Keratinocyte (primary cell): ENCODE measurements at regions not wholly inside any gene's neighbourhood (a gene's known extent, or its start where the extent isn't known, plus 50 kb on each side); places are given as distances from the start of the nearest gene placed in this dataset.

Source experiments
- DNase-seq: peaks from one replicate; pipeline ENCODE4 v3.0.0-alpha.2; 2011; ENCODE audit warnings: low read depth, missing footprints, low spot score
- FAIRE-seq: peaks from 2 replicates; lab custom pipeline; 2011; peaks lifted over from hg19 to GRCh38; lab: Jason Lieb, UNC
- H2AFZ ChIP-seq: 2 replicates; pipeline ENCODE4 v1.6.0; 2012; ENCODE audit warnings: low read length, control low read depth, inconsistent platforms; ENCODE audit not compliant: control insufficient read depth
- H3K27ac ChIP-seq: 2 replicates; pipeline ENCODE4 v1.5.1; 2011; ENCODE audit warnings: low read length; ENCODE audit not compliant: control insufficient read depth, insufficient read depth
- H3K27me3 ChIP-seq: 3 replicates; pipeline ENCODE4 v1.6.0; 2011; ENCODE audit warnings: low read length; ENCODE audit not compliant: control insufficient read depth, insufficient read depth; ENCODE audit errors: extremely low read depth
- H3K36me3 ChIP-seq, 2 experiments: 2 replicates in 1 of 2; 3 replicates in 1 of 2; pipeline ENCODE4 v1.5.1; 2011; ENCODE audit warnings: low read length in 2 of 2, mild to moderate bottlenecking in 1 of 2; ENCODE audit not compliant: control insufficient read depth in 2 of 2, insufficient read depth in 2 of 2; ENCODE audit errors: extremely low read depth in 1 of 2
- H3K4me1 ChIP-seq: 3 replicates; pipeline ENCODE4 v1.5.1; 2011; ENCODE audit warnings: low read length; ENCODE audit not compliant: control insufficient read depth, insufficient read depth; ENCODE audit errors: extremely low read depth
- H3K4me2 ChIP-seq: 3 replicates; pipeline ENCODE4 v1.6.0; 2011; ENCODE audit warnings: low read depth, low read length; ENCODE audit not compliant: control insufficient read depth, insufficient read depth; ENCODE audit errors: extremely low read depth
- H3K4me3 ChIP-seq, 3 experiments: fragments of 200-600 bp in 1 of 3; sonication (generic) in 1 of 3; 2 replicates in 2 of 3; 3 replicates in 1 of 3; pipeline ENCODE4 v1.5.1; 2011 to 2016; ENCODE audit warnings: low read length in 3 of 3, mild to moderate bottlenecking in 3 of 3, control low read depth in 2 of 3, inconsistent platforms in 1 of 3, low read depth in 1 of 3, mixed read lengths in 1 of 3, mixed run types in 1 of 3, moderate library complexity in 1 of 3; ENCODE audit not compliant: control insufficient read depth in 2 of 3, insufficient read depth in 2 of 3; ENCODE audit errors: extremely low read depth in 1 of 3
- H3K79me2 ChIP-seq: 2 replicates; pipeline ENCODE4 v1.6.0; 2012; ENCODE audit warnings: low read length; ENCODE audit not compliant: control insufficient read depth, insufficient read depth
- H3K9ac ChIP-seq: 3 replicates; pipeline ENCODE4 v1.6.0; 2011; ENCODE audit warnings: low read length; ENCODE audit not compliant: control insufficient read depth, insufficient read depth; ENCODE audit errors: extremely low read depth
- H3K9me1 ChIP-seq: 3 replicates; pipeline ENCODE4 v1.6.0; 2011; ENCODE audit warnings: low read length; ENCODE audit not compliant: control insufficient read depth, insufficient read depth; ENCODE audit errors: extremely low read depth
- H3K9me3 ChIP-seq: 2 replicates; pipeline ENCODE4 v1.5.1; 2012; ENCODE audit warnings: low read depth, low read length; ENCODE audit not compliant: control insufficient read depth
- H4K20me1 ChIP-seq: 3 replicates; pipeline ENCODE4 v1.6.0; 2011; ENCODE audit warnings: low read length; ENCODE audit not compliant: control insufficient read depth, insufficient read depth; ENCODE audit errors: extremely low read depth
- EZH2 ChIP-seq: IDR thresholded peaks from one replicate; pipeline ENCODE4 v1.6.1; 2012; ENCODE audit warnings: inconsistent platforms, mild to moderate bottlenecking, low read length, moderate library complexity
- dilution Hi-C: fragments of 300-500 bp; cut with MboI; formaldehyde crosslinking; loops from one replicate; pipeline ENCODE4 v1.7.0; 2020; ENCODE audit warnings: low sequenced_read_pairs; ENCODE audit not compliant: extremely low pct_ligation_motif_present
- TF ChIP-seq, protein P1 (sequence below), 3 experiments: IDR thresholded peaks in 1 of 3; conservative IDR thresholded peaks in 1 of 3; optimal IDR thresholded peaks in 1 of 3; 2 replicates in 2 of 3; 3 replicates in 1 of 3; pipeline versions ENCODE3 to v1.5.1; 2011; ENCODE audit warnings: low read length in 3 of 3, mild to moderate bottlenecking in 3 of 3, moderate library complexity in 2 of 3, control low read depth in 1 of 3, inconsistent platforms in 1 of 3; ENCODE audit not compliant: insufficient read depth in 2 of 3; ENCODE audit errors: extremely low read depth in 1 of 3

DNA sequence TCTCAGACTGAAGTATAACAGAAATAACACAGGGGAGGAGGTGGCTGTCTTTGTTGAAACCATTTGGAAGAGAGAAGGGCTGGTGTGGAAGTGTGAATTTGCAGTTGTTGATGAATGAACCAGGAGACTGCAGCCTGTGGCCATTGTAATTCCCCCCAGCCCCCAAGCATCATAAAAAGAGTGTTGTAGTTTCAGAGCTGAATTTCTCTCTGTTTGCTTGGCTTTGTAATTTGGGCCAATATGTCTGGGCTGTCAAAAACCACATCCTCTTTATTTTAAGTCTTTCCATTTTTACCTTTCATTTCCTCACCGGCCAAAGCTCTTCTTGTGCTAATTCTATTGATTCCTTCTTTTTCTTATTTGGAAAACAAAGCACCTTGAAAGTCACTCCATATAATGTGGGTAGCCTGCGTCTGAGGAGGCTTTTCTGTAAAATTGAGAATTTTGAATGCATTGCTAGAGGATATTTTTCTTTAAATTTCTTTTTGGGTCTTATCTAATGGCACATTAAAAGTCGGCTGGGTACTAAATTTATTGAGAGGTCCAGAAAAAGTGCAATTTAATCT lies 383.3 kb downstream of the OSTF1 start:
- no peak overlapping the region for H2AFZ ChIP-seq
- DNase-seq: no peak
- H3K9me3 ChIP-seq: no peaks in the 10 kb centered on the region
- H3K4me1 ChIP-seq: no peaks in the 10 kb centered on the region
- H3K9ac ChIP-seq: no peak overlapping the region
- no peak overlapping the region for H3K27ac ChIP-seq
- H3K4me3 ChIP-seq: no peak overlapping the region
- FAIRE-seq: no peak
- H3K79me2 ChIP-seq: no peaks in the 10 kb centered on the region
- H3K27me3 ChIP-seq: no peaks in the 10 kb centered on the region
- no peak overlapping the region for H3K4me2 ChIP-seq
- dilution Hi-C loops: no loop called here
- H4K20me1 ChIP-seq: no peaks in the 10 kb centered on the region
- no peaks in the 10 kb centered on the region for H3K36me3 ChIP-seq
- no peaks in the 10 kb centered on the region for H3K9me1 ChIP-seq
- TF ChIP-seq, protein P1, sequence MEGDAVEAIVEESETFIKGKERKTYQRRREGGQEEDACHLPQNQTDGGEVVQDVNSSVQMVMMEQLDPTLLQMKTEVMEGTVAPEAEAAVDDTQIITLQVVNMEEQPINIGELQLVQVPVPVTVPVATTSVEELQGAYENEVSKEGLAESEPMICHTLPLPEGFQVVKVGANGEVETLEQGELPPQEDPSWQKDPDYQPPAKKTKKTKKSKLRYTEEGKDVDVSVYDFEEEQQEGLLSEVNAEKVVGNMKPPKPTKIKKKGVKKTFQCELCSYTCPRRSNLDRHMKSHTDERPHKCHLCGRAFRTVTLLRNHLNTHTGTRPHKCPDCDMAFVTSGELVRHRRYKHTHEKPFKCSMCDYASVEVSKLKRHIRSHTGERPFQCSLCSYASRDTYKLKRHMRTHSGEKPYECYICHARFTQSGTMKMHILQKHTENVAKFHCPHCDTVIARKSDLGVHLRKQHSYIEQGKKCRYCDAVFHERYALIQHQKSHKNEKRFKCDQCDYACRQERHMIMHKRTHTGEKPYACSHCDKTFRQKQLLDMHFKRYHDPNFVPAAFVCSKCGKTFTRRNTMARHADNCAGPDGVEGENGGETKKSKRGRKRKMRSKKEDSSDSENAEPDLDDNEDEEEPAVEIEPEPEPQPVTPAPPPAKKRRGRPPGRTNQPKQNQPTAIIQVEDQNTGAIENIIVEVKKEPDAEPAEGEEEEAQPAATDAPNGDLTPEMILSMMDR (optimal IDR thresholded peaks at IDR 0.05 in 1 of 3, IDR thresholded peaks at IDR 0.05 in 1 of 3, conservative IDR thresholded peaks at IDR 0.05 in 1 of 3; ENCODE audit: extremely low read depth in 1 of 3, insufficient read depth in 2 of 3, low read length in 3 of 3): no peak
- TF ChIP-seq EZH2: no peak

DNA sequence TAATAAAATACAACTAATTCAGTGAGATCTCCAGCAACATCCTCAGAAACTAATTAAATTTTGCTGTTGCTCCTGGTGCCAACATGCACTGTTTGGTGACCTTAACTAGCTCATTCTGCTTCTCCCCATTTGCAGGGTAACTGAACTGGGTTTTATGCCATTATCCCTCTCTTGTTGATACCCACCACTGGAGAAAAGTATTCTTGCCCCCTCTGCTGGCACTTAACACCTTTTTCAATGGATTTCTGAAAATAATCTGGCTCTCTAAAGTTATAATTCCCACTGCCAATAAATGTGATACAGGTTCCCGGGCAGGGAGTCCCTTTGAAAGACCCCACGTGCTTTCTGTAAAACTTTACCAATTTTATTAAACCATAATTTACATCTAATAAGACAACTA lies 394.3 kb downstream of the OSTF1 start:
- TF ChIP-seq, protein P1 (optimal IDR thresholded peaks at IDR 0.05 in 1 of 3, IDR thresholded peaks at IDR 0.05 in 1 of 3, conservative IDR thresholded peaks at IDR 0.05 in 1 of 3; ENCODE audit: extremely low read depth in 1 of 3, insufficient read depth in 2 of 3, low read length in 3 of 3): no peak
- TF ChIP-seq EZH2: no peak
- Histone ChIP-seq H3K9ac (no peak overlapping the region), H3K36me3 (no peaks in the 10 kb centered on the region), H3K4me2 (no peak overlapping the region), H3K4me3 (no peak overlapping the region), H4K20me1 (no peaks in the 10 kb centered on the region), H3K27ac (no peak overlapping the region), H3K4me1 (no peaks in the 10 kb centered on the region), H3K27me3 (no peaks in the 10 kb centered on the region), H3K79me2 (no peaks in the 10 kb centered on the region), H3K9me3 (no peaks in the 10 kb centered on the region), H2AFZ (no peak overlapping the region), H3K9me1 (no peaks in the 10 kb centered on the region)
- FAIRE-seq (no peak), DNase-seq (no peak)
- dilution Hi-C loops: loop anchor here (25.0 kb wide), 1 partner anchor 355 kb away; no protein-coding TSS in a partner anchor
